H1 (cell line): ENCODE measurements at regions not wholly inside any gene's neighbourhood (a gene's known extent, or its start where the extent isn't known, plus 50 kb on each side); places are given as distances from the start of the nearest gene placed in this dataset.

Experiments used
- CTCF ChIA-PET: fragments of 300-600 bp; sonication (Branson Sonifier 250); formaldehyde crosslinking; loops from one replicate; lab custom pipeline; 2021; ENCODE audit not compliant: partially characterized antibody; lab: Charles Lee
- POLR2A ChIA-PET: fragments of 300-600 bp; sonication (Branson Sonifier 250); formaldehyde crosslinking; loops from one replicate; lab custom pipeline; 2021; ENCODE audit warnings: inconsistent platforms; ENCODE audit not compliant: partially characterized antibody; lab: Charles Lee
- DNase-seq, 2 experiments: peaks; one replicate each; pipeline versions ENCODE4 v3.0.0 to v3.0.0-alpha.2; 2010 to 2022; ENCODE audit warnings: low spot score in 2 of 2, low read depth in 1 of 2, mixed read lengths in 1 of 2
- FAIRE-seq: peaks from 2 replicates; lab custom pipeline; 2011; peaks lifted over from hg19 to GRCh38; lab: Jason Lieb, UNC
- H2AFZ ChIP-seq: 2 replicates; pipeline ENCODE4 v1.8.1; 2012; ENCODE audit warnings: low read length, inconsistent platforms
- H2AK5ac ChIP-seq: 2 replicates; pipeline ENCODE4 v1.6.1; 2013; ENCODE audit warnings: low read depth, low read length
- H2BK120ac ChIP-seq: replicated peaks from 2 replicates; pipeline ENCODE3; 2013; ENCODE audit warnings: low read depth, low read length, inconsistent platforms
- H2BK12ac ChIP-seq: 2 replicates; pipeline ENCODE4 v1.6.1; 2013; ENCODE audit warnings: low read depth, low read length
- H2BK15ac ChIP-seq: 2 replicates; pipeline ENCODE4 v1.6.1; 2013; ENCODE audit warnings: low read length
- H2BK20ac ChIP-seq: 2 replicates; pipeline ENCODE4 v1.6.1; 2013; ENCODE audit warnings: low read length
- H2BK5ac ChIP-seq: 2 replicates; pipeline ENCODE4 v1.6.1; 2013; ENCODE audit warnings: low read depth, low read length
- H3K14ac ChIP-seq: 2 replicates; pipeline ENCODE4 v1.6.1; 2013; ENCODE audit warnings: inconsistent platforms; ENCODE audit not compliant: insufficient read length
- H3K18ac ChIP-seq: 2 replicates; pipeline ENCODE4 v1.6.1; 2013; ENCODE audit warnings: low read length; ENCODE audit errors: extremely low read depth
- H3K23ac ChIP-seq: 2 replicates; pipeline ENCODE4 v1.6.1; 2013; ENCODE audit warnings: inconsistent platforms; ENCODE audit not compliant: insufficient read length
- H3K23me2 ChIP-seq: 2 replicates; pipeline ENCODE4 v1.6.1; 2013; ENCODE audit warnings: low read depth, low read length
- H3K27ac ChIP-seq: 2 replicates; pipeline ENCODE4 v1.6.1; 2011; ENCODE audit warnings: low read depth, low read length, inconsistent platforms
- H3K27me3 ChIP-seq, 4 experiments: replicated peaks in 1 of 4; 1 replicate in 1 of 4; 2 replicates in 3 of 4; pipeline versions ENCODE4 v1.6.1 to v1.8.1; 2011 to 2013; ENCODE audit warnings: low read length in 3 of 4, mild to moderate bottlenecking in 3 of 4, inconsistent platforms in 2 of 4, mixed read lengths in 2 of 4, moderate library complexity in 1 of 4; ENCODE audit not compliant: control insufficient read depth in 3 of 4, insufficient read depth in 3 of 4; ENCODE audit errors: extremely low read depth in 1 of 4
- H3K36me3 ChIP-seq, 4 experiments: 2 replicates each; pipeline versions ENCODE4 v1.6.1 to v1.8.1; 2011 to 2013; ENCODE audit warnings: mild to moderate bottlenecking in 4 of 4, low read length in 3 of 4, moderate library complexity in 2 of 4, control low read depth in 1 of 4, inconsistent platforms in 1 of 4; ENCODE audit not compliant: insufficient read depth in 4 of 4, control insufficient read depth in 2 of 4
- H3K4ac ChIP-seq: replicated peaks from 2 replicates; pipeline ENCODE3; 2013; ENCODE audit warnings: low read length, low read depth, mixed read lengths, inconsistent platforms; ENCODE audit not compliant: insufficient read length
- H3K4me1 ChIP-seq, 4 experiments: replicated peaks in 1 of 4; 1 replicate in 1 of 4; 2 replicates in 3 of 4; pipeline versions ENCODE4 v1.6.1 to v1.8.1; 2011 to 2013; ENCODE audit warnings: low read length in 3 of 4, inconsistent platforms in 2 of 4, mixed read lengths in 1 of 4; ENCODE audit not compliant: insufficient read depth in 4 of 4, control insufficient read depth in 3 of 4
- H3K4me2 ChIP-seq, 2 experiments: 2 replicates each; pipeline versions ENCODE4 v1.6.1 to v1.8.1; 2011 to 2013; ENCODE audit warnings: low read depth in 2 of 2, low read length in 2 of 2, control low read depth in 1 of 2, inconsistent platforms in 1 of 2, mild to moderate bottlenecking in 1 of 2; ENCODE audit not compliant: insufficient read depth in 1 of 2
- H3K4me3 ChIP-seq, 4 experiments: fragments of 200-600, 300-600 bp in 1 of 4; sonication (generic), shearing (Covaris generic), sonication (Bioruptor Twin) in 1 of 4; 2 replicates each; pipeline versions ENCODE4 v1.5.1 to v1.8.1; 2011 to 2016; ENCODE audit warnings: low read length in 4 of 4, low read depth in 3 of 4, control low read depth in 2 of 4, inconsistent platforms in 2 of 4, mild to moderate bottlenecking in 2 of 4, mixed read lengths in 1 of 4, moderate library complexity in 1 of 4; ENCODE audit not compliant: insufficient read depth in 2 of 4; ENCODE audit errors: extremely low read depth in 1 of 4
- H3K56ac ChIP-seq: replicated peaks from 2 replicates; pipeline ENCODE3; 2013; ENCODE audit warnings: low read depth, mild to moderate bottlenecking, mixed read lengths, low read length, inconsistent platforms; ENCODE audit not compliant: insufficient read length
- H3K79me1 ChIP-seq: 2 replicates; pipeline ENCODE4 v1.6.1; 2013; ENCODE audit warnings: low read depth, low read length, control low read depth
- H3K79me2 ChIP-seq, 2 experiments: 2 replicates each; pipeline versions ENCODE4 v1.6.1 to v1.8.1; 2012 to 2013; ENCODE audit warnings: low read length in 2 of 2, mild to moderate bottlenecking in 2 of 2, inconsistent platforms in 1 of 2; ENCODE audit not compliant: insufficient read depth in 2 of 2, control insufficient read depth in 1 of 2
- H3K9ac ChIP-seq, 4 experiments: replicated peaks in 1 of 4; 1 replicate in 1 of 4; 2 replicates in 3 of 4; pipeline versions ENCODE4 v1.6.1 to v1.8.1; 2011 to 2013; ENCODE audit warnings: low read depth in 3 of 4, low read length in 3 of 4, control low read depth in 2 of 4, mild to moderate bottlenecking in 2 of 4, moderate library complexity in 2 of 4, inconsistent platforms in 1 of 4; ENCODE audit errors: extremely low read depth in 1 of 4
- H3K9me3 ChIP-seq, 2 experiments: 2 replicates each; pipeline versions ENCODE4 v1.6.1 to v1.8.1; 2012 to 2013; ENCODE audit warnings: mild to moderate bottlenecking in 2 of 2, moderate library complexity in 2 of 2, control low read depth in 1 of 2, inconsistent platforms in 1 of 2, low read depth in 1 of 2, low read length in 1 of 2, mixed read lengths in 1 of 2; ENCODE audit not compliant: insufficient read depth in 2 of 2
- H4K20me1 ChIP-seq, 2 experiments: replicated peaks in 1 of 2; 2 replicates each; pipeline versions ENCODE3 to v1.8.1; 2011 to 2013; ENCODE audit warnings: inconsistent platforms in 2 of 2, low read length in 2 of 2, mild to moderate bottlenecking in 1 of 2; ENCODE audit not compliant: insufficient read depth in 2 of 2, control insufficient read depth in 1 of 2
- H4K5ac ChIP-seq: 2 replicates; pipeline ENCODE4 v1.6.1; 2013; ENCODE audit warnings: low read length, low read depth, mixed read lengths, inconsistent platforms; ENCODE audit not compliant: insufficient read length
- H4K8ac ChIP-seq: 2 replicates; pipeline ENCODE4 v1.8.0; 2013; ENCODE audit warnings: mild to moderate bottlenecking, moderate library complexity, low read length, inconsistent platforms; ENCODE audit not compliant: insufficient read depth; ENCODE audit errors: extremely low read depth
- H4K91ac ChIP-seq: replicated peaks from 2 replicates; pipeline ENCODE3; 2013; ENCODE audit warnings: low read length, mixed read lengths, inconsistent platforms; ENCODE audit not compliant: insufficient read length
- CBX5 ChIP-seq: fragments of 300-800, 300-1000 bp; sonication (generic); IDR thresholded peaks from 2 replicates; pipeline ENCODE4 v1.7.1; 2016; ENCODE audit warnings: antibody characterized with exemption, low read length, low read depth
- CEBPB ChIP-seq: IDR thresholded peaks from 2 replicates; pipeline ENCODE4 v1.6.1; 2012; ENCODE audit warnings: low read depth, low read length
- SP4 ChIP-seq: IDR thresholded peaks from 2 replicates; pipeline ENCODE4 v1.6.1; 2012; ENCODE audit warnings: low read length, inconsistent platforms
- WGBS, 2 experiments: shearing (Covaris generic) in 1 of 2; methylation state at CpG; one replicate each; pipeline versions ENCODE4 v1.1.6 to v1.1.7; 2013 to 2015; ENCODE audit warnings: low lambda C conversion rate in 2 of 2, mixed read lengths in 2 of 2, inconsistent platforms in 1 of 2, low coverage in 1 of 2, missing lambda C conversion rate in 1 of 2; ENCODE audit not compliant: insufficient replicate concordance in 2 of 2, insufficient coverage in 1 of 2, insufficient read length in 1 of 2; ENCODE audit errors: extremely low coverage in 1 of 2, missing lambda C conversion rate in 1 of 2; 5-methylcytosine and 5-hydroxymethylcytosine counted together

DNA sequence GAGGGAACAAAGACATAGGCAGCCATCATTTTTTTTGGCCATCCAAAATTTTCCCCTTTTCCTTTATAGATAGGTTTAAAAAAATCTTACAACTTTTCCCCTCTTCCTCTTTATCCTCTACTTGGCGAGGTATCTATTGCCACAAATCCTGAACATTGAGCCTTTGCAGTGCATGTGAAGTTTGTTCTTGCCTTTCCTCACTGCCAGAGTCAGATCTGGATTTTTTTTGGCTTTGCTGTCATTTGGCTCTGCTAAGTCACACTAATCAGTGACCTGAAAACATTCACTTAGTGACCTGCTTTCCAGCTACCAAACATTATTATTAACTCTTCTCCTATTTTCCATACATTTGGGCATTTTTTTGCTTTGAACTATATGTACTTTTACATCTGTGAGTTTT, 249.2 kb upstream of the ZSWIM2 start:
- Histone ChIP-seq H2AFZ (no peak overlapping the region), H2BK5ac (no peak overlapping the region), H3K9ac (no peak overlapping the region), H3K36me3 (no peaks in the 10 kb centered on the region), H2BK15ac (no peak overlapping the region), H4K8ac (no peak overlapping the region), H2BK120ac (no peak overlapping the region), H3K27me3 (no peaks in the 10 kb centered on the region), H2BK12ac (no peak overlapping the region), H4K20me1 (no peaks in the 10 kb centered on the region), H3K18ac (no peak overlapping the region), H2BK20ac (no peak overlapping the region), H3K79me2 (no peaks in the 10 kb centered on the region), H3K4me3 (no peak overlapping the region), H3K9me3 (no peaks in the 10 kb centered on the region), H3K4ac (no peak overlapping the region), H3K56ac (no peak overlapping the region), H3K4me2 (no peak overlapping the region), H2AK5ac (no peak overlapping the region), H4K91ac (no peak overlapping the region), H3K4me1 (no peaks in the 10 kb centered on the region), H3K14ac (no peak overlapping the region), H3K23me2 (no peaks in the 10 kb centered on the region), H4K5ac (no peak overlapping the region), H3K23ac (no peak overlapping the region), H3K79me1 (no peaks in the 10 kb centered on the region), H3K27ac (no peak overlapping the region)
- DNase-seq = no peak
- no peak for FAIRE-seq
- ChIA-PET POLR2A (no interaction called here), CTCF (no interaction called here)
- WGBS, 2 experiments = 86% methylated on average over 1 of the region's 1 CpG; no CpG with 5 or more reads in 1 of the 2 experiments
- TF ChIP-seq SP4 (no peak), CBX5 (no peak), CEBPB (no peak)
